Smooth muscle cell (in vitro differentiated cells): ENCODE measurements at regions not wholly inside any gene's neighbourhood (a gene's known extent, or its start where the extent isn't known, plus 50 kb on each side); places are given as distances from the start of the nearest gene placed in this dataset.

Experiments used
- DNase-seq: peaks from one replicate; lab custom pipeline; 2025; ENCODE audit not compliant: unreplicated experiment; lab: John Stamatoyannopoulos, UW
- H2AFZ ChIP-seq: fragments of 200-600 bp; sonication (generic); 2 replicates; pipeline ENCODE4 v1.6.0; 2016; ENCODE audit warnings: antibody characterized with exemption, low read depth, mild to moderate bottlenecking
- H3F3A ChIP-seq: fragments of 200-600 bp; sonication (generic); 2 replicates; pipeline ENCODE4 v1.6.0; 2017; ENCODE audit warnings: antibody characterized with exemption, low read depth
- H3K27ac ChIP-seq: fragments of 200-600 bp; sonication (generic); 2 replicates; pipeline ENCODE4 v1.5.1; 2016; ENCODE audit warnings: low read depth, mild to moderate bottlenecking
- H3K27me3 ChIP-seq: fragments of 200-600 bp; sonication (generic); 2 replicates; pipeline ENCODE4 v1.6.1; 2016; ENCODE audit warnings: low read depth, mild to moderate bottlenecking
- H3K36me3 ChIP-seq: fragments of 200-600 bp; sonication (generic); 2 replicates; pipeline ENCODE4 v1.5.1; 2016; ENCODE audit warnings: low read depth
- H3K4me1 ChIP-seq: fragments of 200-600 bp; sonication (generic); 2 replicates; pipeline ENCODE4 v1.5.1; 2016; ENCODE audit warnings: low read depth
- H3K4me2 ChIP-seq: fragments of 200-600 bp; sonication (generic); 2 replicates; pipeline ENCODE4 v1.6.0; 2016; ENCODE audit warnings: mild to moderate bottlenecking
- H3K4me3 ChIP-seq: fragments of 200-600 bp; sonication (generic); 2 replicates; pipeline ENCODE4 v1.5.1; 2016; ENCODE audit warnings: mild to moderate bottlenecking
- H3K79me2 ChIP-seq: fragments of 200-600 bp; sonication (generic); 2 replicates; pipeline ENCODE4 v1.6.0; 2016; ENCODE audit warnings: low read depth, mild to moderate bottlenecking
- H3K9ac ChIP-seq: fragments of 200-600 bp; sonication (generic); 2 replicates; pipeline ENCODE4 v1.6.0; 2016; ENCODE audit warnings: low read depth
- H3K9me3 ChIP-seq: fragments of 200-600 bp; sonication (generic); replicated peaks from 2 replicates; pipeline ENCODE4 v1.5.1; 2016; ENCODE audit warnings: low read depth
- H4K20me1 ChIP-seq: fragments of 200-600 bp; sonication (generic); 2 replicates; pipeline ENCODE4 v1.6.0; 2016; ENCODE audit warnings: low read depth
- WGBS: methylation state at CpG from one replicate; pipeline ENCODE4 v1.1.7; 2016; ENCODE audit warnings: low lambda C conversion rate; 5-methylcytosine and 5-hydroxymethylcytosine counted together
- TF ChIP-seq, protein P1 (sequence below): fragments of 200-600 bp; sonication (generic); IDR thresholded peaks from 2 replicates; pipeline ENCODE4 v1.5.1; 2017; ENCODE audit warnings: borderline replicate concordance, mild to moderate bottlenecking, antibody characterized with exemption; ENCODE audit not compliant: insufficient read depth, poor library complexity, severe bottlenecking

DNA sequence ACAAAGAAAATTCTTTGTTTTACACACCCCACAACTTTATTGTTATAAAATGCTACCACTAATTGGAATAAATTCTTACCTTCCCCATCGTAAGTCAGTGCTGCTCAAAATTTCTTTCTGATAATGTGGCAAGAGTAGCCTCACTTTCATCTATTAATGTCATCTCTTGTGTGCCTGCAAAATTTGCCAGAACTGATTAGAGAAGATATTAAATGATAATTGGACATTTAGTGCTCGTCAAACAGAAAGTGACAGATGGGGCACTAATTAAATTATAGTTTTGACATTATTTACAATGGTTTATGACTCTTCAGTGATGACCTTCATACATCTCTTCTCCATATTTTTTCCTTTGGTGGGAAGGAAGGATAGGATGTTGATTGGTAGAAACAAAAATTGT, 690.9 kb downstream of the NXPH1 start:
- no peaks in the 10 kb centered on the region for H3K79me2 ChIP-seq
- no peaks in the 10 kb centered on the region for H3K4me1 ChIP-seq
- no peaks in the 10 kb centered on the region for H3K36me3 ChIP-seq
- H3K27ac ChIP-seq: no peak overlapping the region
- H2AFZ ChIP-seq: peak overlapping the region; percentile 4
- H3K4me2 ChIP-seq: no peak overlapping the region
- TF ChIP-seq, protein P1, sequence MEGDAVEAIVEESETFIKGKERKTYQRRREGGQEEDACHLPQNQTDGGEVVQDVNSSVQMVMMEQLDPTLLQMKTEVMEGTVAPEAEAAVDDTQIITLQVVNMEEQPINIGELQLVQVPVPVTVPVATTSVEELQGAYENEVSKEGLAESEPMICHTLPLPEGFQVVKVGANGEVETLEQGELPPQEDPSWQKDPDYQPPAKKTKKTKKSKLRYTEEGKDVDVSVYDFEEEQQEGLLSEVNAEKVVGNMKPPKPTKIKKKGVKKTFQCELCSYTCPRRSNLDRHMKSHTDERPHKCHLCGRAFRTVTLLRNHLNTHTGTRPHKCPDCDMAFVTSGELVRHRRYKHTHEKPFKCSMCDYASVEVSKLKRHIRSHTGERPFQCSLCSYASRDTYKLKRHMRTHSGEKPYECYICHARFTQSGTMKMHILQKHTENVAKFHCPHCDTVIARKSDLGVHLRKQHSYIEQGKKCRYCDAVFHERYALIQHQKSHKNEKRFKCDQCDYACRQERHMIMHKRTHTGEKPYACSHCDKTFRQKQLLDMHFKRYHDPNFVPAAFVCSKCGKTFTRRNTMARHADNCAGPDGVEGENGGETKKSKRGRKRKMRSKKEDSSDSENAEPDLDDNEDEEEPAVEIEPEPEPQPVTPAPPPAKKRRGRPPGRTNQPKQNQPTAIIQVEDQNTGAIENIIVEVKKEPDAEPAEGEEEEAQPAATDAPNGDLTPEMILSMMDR: no peak
- no peak overlapping the region for H3K9ac ChIP-seq
- no peaks in the 10 kb centered on the region for H3F3A ChIP-seq
- 92% methylated on average over 2 of the region's 2 CpGs for WGBS
- H3K9me3 ChIP-seq: no peaks in the 10 kb centered on the region
- H3K27me3 ChIP-seq: no peaks in the 10 kb centered on the region
- no peak for DNase-seq
- H3K4me3 ChIP-seq: no peak overlapping the region
- no peaks in the 10 kb centered on the region for H4K20me1 ChIP-seq

DNA sequence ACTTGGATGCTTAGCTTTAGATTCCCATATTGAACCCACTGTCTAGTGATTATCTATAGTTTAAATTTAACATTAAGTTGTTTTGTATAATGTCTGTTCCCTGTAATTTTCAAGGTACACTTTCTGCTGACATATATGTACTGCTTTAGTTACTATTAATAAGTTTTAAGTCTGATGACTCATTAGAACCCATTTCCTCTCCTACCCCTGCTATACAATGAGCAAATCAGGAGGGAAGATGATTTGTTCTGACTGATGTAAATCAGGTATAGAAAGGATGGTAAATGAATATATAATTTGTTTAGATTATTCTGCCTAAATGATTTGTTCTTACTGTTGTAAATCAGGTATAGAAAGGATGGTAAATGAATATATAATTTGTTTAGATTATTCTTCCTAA, 691.8 kb downstream of the NXPH1 start:
- Histone ChIP-seq H3K9ac (no peak overlapping the region), H3K4me1 (no peaks in the 10 kb centered on the region), H3K27me3 (no peaks in the 10 kb centered on the region), H3F3A (no peaks in the 10 kb centered on the region), H3K27ac (no peak overlapping the region), H3K36me3 (no peaks in the 10 kb centered on the region), H2AFZ (no peak overlapping the region), H3K4me3 (no peak overlapping the region), H4K20me1 (no peaks in the 10 kb centered on the region), H3K4me2 (no peak overlapping the region), H3K79me2 (no peaks in the 10 kb centered on the region), H3K9me3 (no peaks in the 10 kb centered on the region)
- TF ChIP-seq, protein P1: no peak
- DNase-seq: no peak

DNA sequence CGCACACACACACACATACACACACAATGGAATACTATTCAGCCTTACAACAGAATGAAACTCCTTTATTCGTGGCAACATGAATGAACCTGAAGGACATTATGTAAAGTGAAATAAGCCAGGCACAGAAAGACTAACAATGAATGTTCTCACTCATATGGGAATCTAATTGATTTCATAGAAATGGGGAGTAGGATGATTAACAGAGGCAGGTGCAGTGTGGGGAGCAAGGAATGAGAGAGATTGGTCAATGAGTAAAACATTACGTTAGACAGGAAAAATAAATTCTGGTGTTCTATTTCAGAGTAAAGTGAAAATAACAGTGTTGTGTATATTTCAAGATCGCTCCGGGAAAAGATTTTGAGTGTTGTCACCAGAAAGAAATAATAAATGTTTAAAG, 694.5 kb downstream of the NXPH1 start:
- Histone ChIP-seq H3F3A (no peaks in the 10 kb centered on the region), H3K36me3 (no peaks in the 10 kb centered on the region), H2AFZ (no peak overlapping the region), H3K27ac (no peak overlapping the region), H3K9ac (no peak overlapping the region), H4K20me1 (no peaks in the 10 kb centered on the region), H3K27me3 (no peaks in the 10 kb centered on the region), H3K4me1 (no peaks in the 10 kb centered on the region), H3K9me3 (no peaks in the 10 kb centered on the region), H3K4me3 (no peak overlapping the region), H3K4me2 (no peak overlapping the region), H3K79me2 (no peaks in the 10 kb centered on the region)
- TF ChIP-seq, protein P1: no peak
- no peak for DNase-seq
- 96% methylated on average over 5 of the region's 5 CpGs for WGBS

DNA sequence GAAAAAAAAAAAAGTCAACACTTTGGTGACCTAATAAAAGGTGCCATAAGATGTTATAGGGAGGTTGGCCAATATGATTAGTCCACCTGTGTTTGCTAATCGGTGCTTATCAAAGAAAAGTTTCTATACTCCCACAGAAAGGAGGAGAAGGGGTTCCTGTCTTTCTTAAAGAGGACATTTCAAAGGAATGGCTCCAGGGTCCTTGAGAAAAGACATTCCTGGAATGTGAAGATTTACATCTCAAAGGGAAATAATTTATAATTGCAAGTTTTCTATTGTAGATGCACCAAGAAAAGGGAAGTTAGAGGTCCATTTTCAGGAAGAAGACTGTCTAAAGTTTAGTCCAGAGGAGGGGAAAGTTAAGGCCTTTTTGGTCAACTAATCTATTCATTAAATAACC, 715.3 kb downstream of the NXPH1 start:
- Histone ChIP-seq H3K27me3 (no peaks in the 10 kb centered on the region), H3K4me3 (no peak overlapping the region), H3K4me2 (no peak overlapping the region), H3K9ac (no peak overlapping the region), H3K79me2 (no peaks in the 10 kb centered on the region), H3K4me1 (no peaks in the 10 kb centered on the region), H3K27ac (no peak overlapping the region), H3K9me3 (no peaks in the 10 kb centered on the region), H2AFZ (peak overlapping the region; percentile 11), H4K20me1 (no peaks in the 10 kb centered on the region), H3K36me3 (no peaks in the 10 kb centered on the region), H3F3A (no peaks in the 10 kb centered on the region)
- TF ChIP-seq, protein P1: no peak
- WGBS: 85% methylated on average over 1 of the region's 1 CpG
- no peak for DNase-seq
